ENCODE measurements at regions not wholly inside any gene's neighbourhood (a gene's known extent, or its start where the extent isn't known, plus 50 kb on each side); places are given as distances from the start of the nearest gene placed in this dataset.

DNA sequence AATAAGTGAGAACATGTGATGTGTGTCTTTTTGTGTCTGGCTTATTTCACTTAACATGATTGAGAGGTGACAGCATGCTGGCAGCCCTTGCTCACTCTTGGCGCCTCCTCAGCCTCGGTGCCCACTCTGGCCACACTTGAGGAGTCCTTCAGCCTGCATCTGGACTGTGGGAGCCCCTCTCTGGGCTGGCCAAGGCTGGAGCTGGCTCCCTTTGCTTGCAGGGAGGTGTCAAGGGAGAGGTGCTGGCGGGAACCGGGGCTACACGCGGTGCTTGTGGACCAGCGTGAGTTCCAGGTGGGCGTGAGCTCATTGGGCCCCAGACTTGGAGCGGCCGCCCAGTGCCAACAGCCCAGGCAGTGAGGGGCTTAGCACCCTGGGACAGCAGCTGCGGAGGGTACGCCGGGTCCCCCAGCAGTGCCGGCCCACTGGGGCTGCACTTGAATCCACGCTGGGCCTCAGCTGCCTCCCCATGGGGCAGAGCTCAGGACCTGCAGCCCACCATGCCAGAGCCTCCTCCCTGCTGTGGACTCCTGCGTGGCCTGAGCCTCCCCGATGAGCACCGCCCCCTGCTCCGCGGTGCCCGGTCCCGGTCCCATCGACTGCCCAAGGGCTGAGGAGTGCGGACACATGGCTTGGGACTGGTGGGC is 658.6 kb downstream of the GRXCR1 start:
- H3K27me3 ChIP-seq (replicated peaks; ENCODE audit: control insufficient read depth, insufficient read depth, low read length) = no peaks in the 10 kb centered on the region
- no peak overlapping the region for H3K4me3 Mint-ChIP-seq (ENCODE audit: unreplicated experiment)
- POLR2A ChIA-PET = no interaction called here
- intact Hi-C loops (cut with micrococcal nuclease; ENCODE audit: unreplicated experiment) = no loop called here
- no peaks in the 10 kb centered on the region for H3K4me1 ChIP-seq
- H3K36me3 Mint-ChIP-seq (ENCODE audit: insufficient read depth, unreplicated experiment) = no peaks in the 10 kb centered on the region
- no peaks in the 10 kb centered on the region for H3K36me3 ChIP-seq (ENCODE audit: control insufficient read depth, insufficient read depth, low read length)
- peaks cover 27% of the 10 kb centered on the region for H3K9me3 Mint-ChIP-seq (ENCODE audit: unreplicated experiment)
- no peak overlapping the region for H3K4me3 ChIP-seq (ENCODE audit: low read depth, low read length)
- no peak overlapping the region for H3K27ac Mint-ChIP-seq (ENCODE audit: unreplicated experiment)
- no peaks in the 10 kb centered on the region for H3K9me3 ChIP-seq
- DNase-seq = no peak
- no TSS peak for BruUV-seq (replicated peaks)
- CTCF ChIA-PET = no interaction called here
- H3K4me1 Mint-ChIP-seq (ENCODE audit: low read depth, unreplicated experiment) = no peaks in the 10 kb centered on the region
- H3K27me3 Mint-ChIP-seq (ENCODE audit: insufficient read depth, unreplicated experiment) = no peaks in the 10 kb centered on the region
- TF ChIP-seq, protein P1, sequence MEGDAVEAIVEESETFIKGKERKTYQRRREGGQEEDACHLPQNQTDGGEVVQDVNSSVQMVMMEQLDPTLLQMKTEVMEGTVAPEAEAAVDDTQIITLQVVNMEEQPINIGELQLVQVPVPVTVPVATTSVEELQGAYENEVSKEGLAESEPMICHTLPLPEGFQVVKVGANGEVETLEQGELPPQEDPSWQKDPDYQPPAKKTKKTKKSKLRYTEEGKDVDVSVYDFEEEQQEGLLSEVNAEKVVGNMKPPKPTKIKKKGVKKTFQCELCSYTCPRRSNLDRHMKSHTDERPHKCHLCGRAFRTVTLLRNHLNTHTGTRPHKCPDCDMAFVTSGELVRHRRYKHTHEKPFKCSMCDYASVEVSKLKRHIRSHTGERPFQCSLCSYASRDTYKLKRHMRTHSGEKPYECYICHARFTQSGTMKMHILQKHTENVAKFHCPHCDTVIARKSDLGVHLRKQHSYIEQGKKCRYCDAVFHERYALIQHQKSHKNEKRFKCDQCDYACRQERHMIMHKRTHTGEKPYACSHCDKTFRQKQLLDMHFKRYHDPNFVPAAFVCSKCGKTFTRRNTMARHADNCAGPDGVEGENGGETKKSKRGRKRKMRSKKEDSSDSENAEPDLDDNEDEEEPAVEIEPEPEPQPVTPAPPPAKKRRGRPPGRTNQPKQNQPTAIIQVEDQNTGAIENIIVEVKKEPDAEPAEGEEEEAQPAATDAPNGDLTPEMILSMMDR (IDR thresholded peaks at IDR 0.05; ENCODE audit: insufficient read depth in 1 of 2, low read depth in 1 of 2, low read length in 1 of 2, severe bottlenecking in 1 of 2, unreplicated experiment in 1 of 2) = no peak

DNA sequence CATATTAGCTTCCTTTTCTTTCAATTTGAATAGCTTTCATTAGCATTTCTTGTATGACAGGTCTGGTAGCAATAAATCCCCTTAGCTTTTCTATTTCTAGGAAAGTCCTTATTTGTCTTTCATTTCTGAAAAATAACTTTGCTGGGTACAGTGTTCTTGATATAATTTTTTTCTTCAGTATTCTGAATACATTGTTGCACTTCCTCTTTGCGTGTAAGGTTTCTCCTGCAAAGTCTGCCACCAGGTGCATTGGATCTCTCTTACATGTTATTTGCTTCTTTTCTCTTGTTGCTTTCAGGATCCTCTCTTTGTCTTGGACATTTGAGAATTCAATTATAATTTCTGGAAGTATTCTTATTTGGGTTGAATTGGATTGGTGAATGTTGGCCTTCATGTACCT is 663.7 kb downstream of the GRXCR1 start:
- ChIA-PET POLR2A (no interaction called here), CTCF (no interaction called here)
- TF ChIP-seq, protein P1 (IDR thresholded peaks at IDR 0.05; ENCODE audit: insufficient read depth in 1 of 2, low read depth in 1 of 2, low read length in 1 of 2, severe bottlenecking in 1 of 2, unreplicated experiment in 1 of 2) = no peak
- no TSS peak for BruUV-seq (replicated peaks)
- Histone ChIP-seq H3K4me1 (no peaks in the 10 kb centered on the region), H3K27me3 (replicated peaks; ENCODE audit: control insufficient read depth, insufficient read depth, low read length) (no peaks in the 10 kb centered on the region), H3K9me3 (no peaks in the 10 kb centered on the region), H3K36me3 (ENCODE audit: control insufficient read depth, insufficient read depth, low read length) (no peaks in the 10 kb centered on the region), H3K4me3 (ENCODE audit: low read depth, low read length) (no peak overlapping the region)
- intact Hi-C loops (cut with micrococcal nuclease; ENCODE audit: unreplicated experiment) = no loop called here
- Mint-ChIP-seq H3K4me1 (ENCODE audit: low read depth, unreplicated experiment) (no peaks in the 10 kb centered on the region), H3K27me3 (ENCODE audit: insufficient read depth, unreplicated experiment) (no peaks in the 10 kb centered on the region), H3K9me3 (ENCODE audit: unreplicated experiment) (peaks cover 31% of the 10 kb centered on the region), H3K4me3 (ENCODE audit: unreplicated experiment) (no peak overlapping the region), H3K27ac (ENCODE audit: unreplicated experiment) (no peak overlapping the region), H3K36me3 (ENCODE audit: insufficient read depth, unreplicated experiment) (no peaks in the 10 kb centered on the region)
- DNase-seq = no peak

DNA sequence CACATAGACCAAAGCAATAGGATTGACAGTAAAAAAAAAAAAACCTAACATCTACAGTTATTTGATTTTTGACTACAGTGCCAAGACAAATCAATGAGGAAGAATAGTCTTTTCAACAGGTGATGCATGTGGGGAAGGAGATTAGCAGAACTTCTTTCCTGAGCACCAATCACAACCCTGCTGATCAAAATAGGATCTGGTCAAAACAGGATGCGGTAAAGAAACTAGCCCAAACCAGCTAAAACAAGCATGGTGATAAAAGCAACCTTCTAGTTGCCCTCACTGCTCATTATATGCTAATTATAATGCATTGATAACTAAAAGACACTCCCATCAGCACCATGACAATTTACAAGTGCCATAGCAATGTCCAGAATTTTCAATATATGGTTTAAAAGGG is 667.5 kb downstream of the GRXCR1 start:
- Histone ChIP-seq H3K4me1 (no peaks in the 10 kb centered on the region), H3K4me3 (ENCODE audit: low read depth, low read length) (no peak overlapping the region), H3K27me3 (replicated peaks; ENCODE audit: control insufficient read depth, insufficient read depth, low read length) (no peaks in the 10 kb centered on the region), H3K36me3 (ENCODE audit: control insufficient read depth, insufficient read depth, low read length) (no peaks in the 10 kb centered on the region), H3K9me3 (no peaks in the 10 kb centered on the region)
- Mint-ChIP-seq H3K4me1 (ENCODE audit: low read depth, unreplicated experiment) (no peaks in the 10 kb centered on the region), H3K36me3 (ENCODE audit: insufficient read depth, unreplicated experiment) (no peaks in the 10 kb centered on the region), H3K4me3 (ENCODE audit: unreplicated experiment) (no peak overlapping the region), H3K27me3 (ENCODE audit: insufficient read depth, unreplicated experiment) (no peaks in the 10 kb centered on the region), H3K9me3 (ENCODE audit: unreplicated experiment) (peaks cover 12% of the 10 kb centered on the region), H3K27ac (ENCODE audit: unreplicated experiment) (no peak overlapping the region)
- no TSS peak for BruUV-seq (replicated peaks)
- intact Hi-C loops (cut with micrococcal nuclease; ENCODE audit: unreplicated experiment) = no loop called here
- ChIA-PET POLR2A (no interaction called here), CTCF (no interaction called here)
- TF ChIP-seq, protein P1 (IDR thresholded peaks at IDR 0.05; ENCODE audit: insufficient read depth in 1 of 2, low read depth in 1 of 2, low read length in 1 of 2, severe bottlenecking in 1 of 2, unreplicated experiment in 1 of 2) = no peak
- DNase-seq = no peak

Data from Caco-2 (cell line).